ENCODE measurements at regions not wholly inside any gene's neighbourhood (a gene's known extent, or its start where the extent isn't known, plus 50 kb on each side); places are given as distances from the start of the nearest gene placed in this dataset.

GRCh38 chr9:22383718-22384117 is 62.9 kb upstream of the DMRTA1 start:
- Mint-ChIP-seq H3K4me3 (no peak overlapping the region), H3K4me1 (no peaks in the 10 kb centered on the region), H3K27ac (no peak overlapping the region), H3K27me3 (no peaks in the 10 kb centered on the region), H3K9me3 (ENCODE audit: insufficient read depth) (no peaks in the 10 kb centered on the region)
- ChIA-PET POLR2A (no interaction called here), CTCF (no interaction called here)
- 100% methylated on average over 1 of the region's 2 CpGs for WGBS (ENCODE audit: insufficient coverage)
- no peak for DNase-seq
- H3K27ac ChIP-seq (ENCODE audit: low read length in 2 of 2): no peak overlapping the region
- no peak for TF ChIP-seq CTCF (IDR thresholded peaks at IDR 0.05)
- no peak for TF ChIP-seq EZH2 (IDR thresholded peaks at IDR 0.05; ENCODE audit: borderline replicate concordance, insufficient read depth, low read depth, low read length, poor library complexity, severe bottlenecking)
- no peak overlapping the region for H3K4me2 ChIP-seq (replicated peaks; ENCODE audit: low read depth, low read length, poor library complexity, severe bottlenecking)
- ATAC-seq (ENCODE audit: low read depth): no peak
- intact Hi-C loops (cut with micrococcal nuclease): no loop called here
- no peak overlapping the region for H3K4me3 ChIP-seq (ENCODE audit: control extremely low read depth in 1 of 5, extremely low read depth in 1 of 5, insufficient read depth in 1 of 5, low read depth in 2 of 5, low read length in 4 of 5)
- no peak overlapping the region for H3K9ac ChIP-seq (ENCODE audit: low read length)
- no peaks in the 10 kb centered on the region for H3K36me3 ChIP-seq (replicated peaks in 1 of 2; ENCODE audit: control extremely low read depth in 1 of 2, control insufficient read depth in 1 of 2, extremely low read depth in 1 of 2, insufficient read depth in 2 of 2, low read length in 1 of 2)
- no peaks in the 10 kb centered on the region for H4K20me1 ChIP-seq (ENCODE audit: control insufficient read depth, insufficient read depth, low read length, poor library complexity, severe bottlenecking)
- H3K79me2 ChIP-seq (ENCODE audit: control insufficient read depth, insufficient read depth, low read length): no peaks in the 10 kb centered on the region
- no peaks in the 10 kb centered on the region for H3K9me3 ChIP-seq (ENCODE audit: control extremely low read depth in 1 of 3, control insufficient read depth in 2 of 3, insufficient read depth in 1 of 3, low read length in 2 of 3)
- H3K4me1 ChIP-seq (ENCODE audit: control insufficient read depth in 2 of 2, insufficient read depth in 2 of 2, low read length in 2 of 2): no peaks in the 10 kb centered on the region
- H2AFZ ChIP-seq (ENCODE audit: insufficient read depth, low read depth, low read length, poor library complexity, severe bottlenecking): no peak overlapping the region
- no peaks in the 10 kb centered on the region for H3K27me3 ChIP-seq (replicated peaks in 1 of 4; ENCODE audit: control extremely low read depth in 1 of 4, control insufficient read depth in 3 of 4, insufficient read depth in 4 of 4, low read length in 3 of 4)

GRCh38 chr9:22389271-22389670 is 57.4 kb upstream of the DMRTA1 start:
- Mint-ChIP-seq H3K27ac (no peak overlapping the region), H3K4me1 (no peaks in the 10 kb centered on the region), H3K9me3 (ENCODE audit: insufficient read depth) (no peaks in the 10 kb centered on the region), H3K27me3 (peaks cover 3% of the 10 kb centered on the region), H3K4me3 (no peak overlapping the region)
- Histone ChIP-seq H3K79me2 (ENCODE audit: control insufficient read depth, insufficient read depth, low read length) (no peaks in the 10 kb centered on the region), H3K27me3 (replicated peaks in 1 of 4; ENCODE audit: control extremely low read depth in 1 of 4, control insufficient read depth in 3 of 4, insufficient read depth in 4 of 4, low read length in 3 of 4) (no peaks in the 10 kb centered on the region), H3K9me3 (ENCODE audit: control extremely low read depth in 1 of 3, control insufficient read depth in 2 of 3, insufficient read depth in 1 of 3, low read length in 2 of 3) (no peaks in the 10 kb centered on the region), H3K27ac (ENCODE audit: low read length in 2 of 2) (no peak overlapping the region), H3K4me2 (replicated peaks; ENCODE audit: low read depth, low read length, poor library complexity, severe bottlenecking) (no peak overlapping the region), H3K4me1 (ENCODE audit: control insufficient read depth in 2 of 2, insufficient read depth in 2 of 2, low read length in 2 of 2) (no peaks in the 10 kb centered on the region), H3K9ac (ENCODE audit: low read length) (no peak overlapping the region), H2AFZ (ENCODE audit: insufficient read depth, low read depth, low read length, poor library complexity, severe bottlenecking) (no peak overlapping the region), H3K4me3 (ENCODE audit: control extremely low read depth in 1 of 5, extremely low read depth in 1 of 5, insufficient read depth in 1 of 5, low read depth in 2 of 5, low read length in 4 of 5) (no peak overlapping the region), H3K36me3 (replicated peaks in 1 of 2; ENCODE audit: control extremely low read depth in 1 of 2, control insufficient read depth in 1 of 2, extremely low read depth in 1 of 2, insufficient read depth in 2 of 2, low read length in 1 of 2) (no peaks in the 10 kb centered on the region), H4K20me1 (ENCODE audit: control insufficient read depth, insufficient read depth, low read length, poor library complexity, severe bottlenecking) (no peaks in the 10 kb centered on the region)
- WGBS (ENCODE audit: insufficient coverage): 58% methylated on average over 3 of the region's 5 CpGs
- ATAC-seq (ENCODE audit: low read depth) (no peak), DNase-seq (no peak)
- intact Hi-C loops (cut with micrococcal nuclease): no loop called here
- TF ChIP-seq CTCF (IDR thresholded peaks at IDR 0.05): no peak
- TF ChIP-seq EZH2 (IDR thresholded peaks at IDR 0.05; ENCODE audit: borderline replicate concordance, insufficient read depth, low read depth, low read length, poor library complexity, severe bottlenecking): no peak
- ChIA-PET CTCF (no interaction called here), POLR2A (no interaction called here)
